T-helper 22 cell (primary cell): ENCODE measurements at regions not wholly inside any gene's neighbourhood (a gene's known extent, or its start where the extent isn't known, plus 50 kb on each side); places are given as distances from the start of the nearest gene placed in this dataset.

ENCODE experiments used
- DNase-seq: peaks from one replicate; pipeline ENCODE4 v3.0.0-alpha.2; 2020; ENCODE audit warnings: low read depth

GRCh38 chr2:220980966-220981675 is 591.0 kb downstream of the EPHA4 start:
- DNase-seq: no peak

- no peak for DNase-seq
Observed at GRCh38 chr2:220981926-220982325, 590.2 kb downstream of the EPHA4 start.

GRCh38 chr2:220985561-220985960 is 586.5 kb downstream of the EPHA4 start:
- DNase-seq: no peak

GRCh38 chr2:220987839-220988238 is 584.3 kb downstream of the EPHA4 start:
- DNase-seq: no peak

- no peak for DNase-seq
Observed at GRCh38 chr2:220991972-220992371, 580.1 kb downstream of the EPHA4 start.

- DNase-seq: no peak
Observed at GRCh38 chr2:220994846-220995245, 577.3 kb downstream of the EPHA4 start.

- no peak for DNase-seq
Observed at GRCh38 chr2:220995581-220995980, 576.5 kb downstream of the EPHA4 start.

GRCh38 chr2:220998156-220998555 is 573.9 kb downstream of the EPHA4 start:
- DNase-seq: no peak

- no peak for DNase-seq
Observed at GRCh38 chr2:220999356-220999755, 572.7 kb downstream of the EPHA4 start.

- no peak for DNase-seq
Observed at GRCh38 chr2:221001381-221001801, 570.7 kb downstream of the EPHA4 start.

- DNase-seq: no peak
Observed at GRCh38 chr2:221002101-221002685, 569.9 kb downstream of the EPHA4 start.

GRCh38 chr2:221005338-221005737 is 566.8 kb downstream of the EPHA4 start:
- no peak for DNase-seq

- no peak for DNase-seq
Observed at GRCh38 chr2:221006084-221006483, 566.0 kb downstream of the EPHA4 start.

GRCh38 chr2:221016551-221016950 is 555.6 kb downstream of the EPHA4 start:
- DNase-seq: no peak

- no peak for DNase-seq
Observed at GRCh38 chr2:221018262-221018661, 553.8 kb downstream of the EPHA4 start.

GRCh38 chr2:221019668-221020067 is 552.4 kb downstream of the EPHA4 start:
- DNase-seq: no peak

- DNase-seq: no peak
Observed at GRCh38 chr2:221022554-221022953, 549.5 kb downstream of the EPHA4 start.

GRCh38 chr2:221025398-221025797 is 546.7 kb downstream of the EPHA4 start:
- no peak for DNase-seq

GRCh38 chr2:221034026-221034701 is 537.9 kb downstream of the EPHA4 start:
- no peak for DNase-seq

- no peak for DNase-seq
Observed at GRCh38 chr2:221034973-221035372, 537.1 kb downstream of the EPHA4 start.

GRCh38 chr2:221042926-221043325 is 529.2 kb downstream of the EPHA4 start:
- DNase-seq: no peak

- DNase-seq: no peak
Observed at GRCh38 chr2:221044781-221045180, 527.3 kb downstream of the EPHA4 start.

GRCh38 chr2:221050020-221050795 is 521.9 kb downstream of the EPHA4 start:
- no peak for DNase-seq
